GM12878 (cell line): ENCODE measurements at regions not wholly inside any gene's neighbourhood (a gene's known extent, or its start where the extent isn't known, plus 50 kb on each side); places are given as distances from the start of the nearest gene placed in this dataset.

Experiments
- ATAC-seq: fragments of 200-7000 bp; cut with Tn5 transposase; 3 replicates; pipeline ENCODE4 v1.9.1; 2020; ENCODE audit warnings: mild to moderate bottlenecking, moderate library complexity
- BruUV-seq: library from RNA; stranded (reverse); fragments of 400-500 nt; replicated peaks from 2 replicates; lab custom pipeline; 2021; lab: Mats Ljungman, UMichigan
- CTCF ChIA-PET: fragments of 300-600 bp; sonication (Branson Sonifier 250); formaldehyde crosslinking; extraction: SDS; loops from one replicate; lab custom pipeline; 2021; ENCODE audit warnings: inconsistent platforms; lab: Yijun Ruan, JAX
- POLR2A ChIA-PET: fragments of 350-600 bp; formaldehyde crosslinking; extraction: SDS; loops from one replicate; lab custom pipeline; 2021; ENCODE audit warnings: inconsistent platforms; lab: Charles Lee
- RAD21 ChIA-PET: fragments of 300-600 bp; sonication (Branson Sonifier 250); formaldehyde crosslinking; loops from one replicate; lab custom pipeline; 2023; ENCODE audit warnings: antibody characterized with exemption; ENCODE audit not compliant: unreplicated experiment; lab: Charles Lee
- SMC1A ChIA-PET: fragments of 300-600 bp; sonication (Branson Sonifier 250); formaldehyde crosslinking; loops from one replicate; lab custom pipeline; 2023; ENCODE audit not compliant: unreplicated experiment, uncharacterized antibody; lab: Charles Lee
- DNase-seq: peaks from one replicate; pipeline ENCODE4 v3.0.0-alpha.2; 2011; ENCODE audit warnings: low read depth, low spot score
- FAIRE-seq: peaks from 3 replicates; lab custom pipeline; 2011; peaks lifted over from hg19 to GRCh38; lab: Jason Lieb, UNC
- H2AFZ ChIP-seq: 2 replicates; pipeline ENCODE4 v1.6.0; 2011; ENCODE audit warnings: low read depth, low read length, control low read depth; ENCODE audit not compliant: control insufficient read depth
- H3K27ac ChIP-seq: 2 replicates; pipeline ENCODE4 v1.5.1; 2011; ENCODE audit warnings: control low read depth; ENCODE audit not compliant: control insufficient read depth, insufficient read depth
- H3K27me3 ChIP-seq, 2 experiments: replicated peaks in 1 of 2; 2 replicates each; pipeline versions ENCODE4 v1.6.0 to v1.6.1; 2011; ENCODE audit warnings: low read length in 1 of 2; ENCODE audit not compliant: control insufficient read depth in 2 of 2, insufficient read depth in 2 of 2
- H3K36me3 ChIP-seq, 2 experiments: 2 replicates each; pipeline ENCODE4 v1.5.1; 2011; ENCODE audit warnings: low read length in 1 of 2; ENCODE audit not compliant: control insufficient read depth in 2 of 2, insufficient read depth in 2 of 2
- H3K4me1 ChIP-seq: 2 replicates; pipeline ENCODE4 v1.6.1; 2011; ENCODE audit warnings: mild to moderate bottlenecking, low read length, moderate library complexity, mixed read lengths; ENCODE audit not compliant: control insufficient read depth, insufficient read depth
- H3K4me2 ChIP-seq: 2 replicates; pipeline ENCODE4 v1.6.0; 2011; ENCODE audit warnings: control low read depth; ENCODE audit not compliant: control insufficient read depth, insufficient read depth
- H3K4me3 ChIP-seq: fragments of 200-600 bp; sonication (generic); 2 replicates; pipeline ENCODE4 v1.5.1; 2016
- H3K79me2 ChIP-seq: 2 replicates; pipeline ENCODE4 v1.6.0; 2011; ENCODE audit warnings: low read length; ENCODE audit not compliant: control insufficient read depth, insufficient read depth
- H3K9ac ChIP-seq: 2 replicates; pipeline ENCODE4 v1.8.0; 2011; ENCODE audit warnings: low read length, control low read depth, mixed read lengths; ENCODE audit not compliant: control insufficient read depth, insufficient read depth
- H3K9me3 ChIP-seq: replicated peaks from 3 replicates; pipeline ENCODE4 v1.5.1; 2011; ENCODE audit warnings: mild to moderate bottlenecking, low read length; ENCODE audit not compliant: control insufficient read depth, insufficient read depth
- H4K20me1 ChIP-seq: 2 replicates; pipeline ENCODE4 v1.6.0; 2011; ENCODE audit not compliant: control insufficient read depth, insufficient read depth
- BCL11A ChIP-seq: IDR thresholded peaks from 2 replicates; pipeline ENCODE4 v1.6.1; 2011; ENCODE audit warnings: low read depth, low read length
- BHLHE40 ChIP-seq, 2 experiments: fragments of 450-650 bp in 1 of 2; IDR thresholded peaks; 2 replicates each; pipeline ENCODE4 v1.6.1; 2011 to 2017; ENCODE audit warnings: low read depth in 2 of 2, borderline replicate concordance in 1 of 2, improper control_type of control experiment in 1 of 2, low read length in 1 of 2, mild to moderate bottlenecking in 1 of 2
- BMI1 ChIP-seq: fragments of 450-650 bp; IDR thresholded peaks from 2 replicates; pipeline ENCODE4 v1.6.1; 2016; ENCODE audit warnings: mild to moderate bottlenecking, moderate library complexity, borderline replicate concordance
- E2F4 ChIP-seq: IDR thresholded peaks from 2 replicates; pipeline ENCODE4 v1.6.1; 2012; ENCODE audit warnings: low read depth, low read length, improper control_type of control experiment
- IRF4 ChIP-seq: IDR thresholded peaks from 2 replicates; pipeline ENCODE4 v1.6.1; 2011; ENCODE audit warnings: low read depth, low read length
- MEF2B ChIP-seq: fragments of 450-650 bp; IDR thresholded peaks from 2 replicates; pipeline ENCODE4 v1.6.1; 2018; ENCODE audit warnings: mild to moderate bottlenecking, moderate library complexity; ENCODE audit not compliant: partially characterized antibody, poor library complexity, severe bottlenecking
- MYC ChIP-seq: IDR thresholded peaks from 2 replicates; pipeline ENCODE4 v1.6.1; 2011; ENCODE audit warnings: mild to moderate bottlenecking, low read length, moderate library complexity, inconsistent platforms; ENCODE audit not compliant: insufficient read depth, insufficient replicate concordance, insufficient read length, severe bottlenecking
- NFYA ChIP-seq: IDR thresholded peaks from 2 replicates; pipeline ENCODE4 v1.6.1; 2011; ENCODE audit warnings: low read depth, mild to moderate bottlenecking, low read length, improper control_type of control experiment, borderline replicate concordance
- NRF1 ChIP-seq: conservative IDR thresholded peaks from 2 replicates; pipeline ENCODE4 v1.6.1; 2011; ENCODE audit warnings: mild to moderate bottlenecking, low read depth, low read length, improper control_type of control experiment
- POU2F2 ChIP-seq: IDR thresholded peaks from 3 replicates; pipeline ENCODE4 v1.6.1; 2011; ENCODE audit warnings: low read depth, mild to moderate bottlenecking, low read length, borderline replicate concordance
- RELA ChIP-seq: fragments of 450-650 bp; IDR thresholded peaks from 2 replicates; pipeline ENCODE4 v1.8.0; 2014; ENCODE audit warnings: borderline replicate concordance; ENCODE audit not compliant: partially characterized antibody
- TBL1XR1 ChIP-seq: IDR thresholded peaks from 2 replicates; pipeline ENCODE4 v1.6.1; 2012; ENCODE audit warnings: low read depth, low read length, improper control_type of control experiment
- YY1 ChIP-seq: IDR thresholded peaks from 2 replicates; pipeline ENCODE4 v1.6.1; 2011; ENCODE audit warnings: low read depth, mild to moderate bottlenecking, low read length
- WGBS: methylation state at CpG from one replicate; pipeline ENCODE4 v1.1.6; 2016; ENCODE audit warnings: low lambda C conversion rate; ENCODE audit not compliant: insufficient replicate concordance, insufficient coverage; ENCODE audit errors: missing lambda C conversion rate; 5-methylcytosine and 5-hydroxymethylcytosine counted together
- in situ Hi-C: fragments of 300-500 bp; cut with MboI; formaldehyde crosslinking; loops from 9 replicates; pipeline ENCODE4 v1.14.3; 2018; ENCODE audit warnings: mixed read lengths
- intact Hi-C: fragments of 100-400 bp; cut with micrococcal nuclease; formaldehyde crosslinking; loops from one replicate; pipeline ENCODE4 v1.14.2; 2022; ENCODE audit not compliant: unreplicated experiment

GRCh38 chr2:126979039-126980003 is 80.6 kb downstream of the TEX51 start:
- ChIA-PET CTCF (interaction anchor here (0.8 kb wide), 1 partner anchor 17 kb away, joined by 3 read pairs; no protein-coding TSS in a partner anchor), SMC1A (interaction anchor here (0.9 to 1.4 kb wide), 3 partner anchors 8 to 34 kb away, joined by 3 read pairs; no protein-coding TSS in a partner anchor), RAD21 (no interaction called here), POLR2A (interaction anchor here (0.5 kb wide), 1 partner anchor 93 kb away, joined by 5 read pairs; no protein-coding TSS in a partner anchor)
- Histone ChIP-seq H3K4me2 (no peak overlapping the region), H3K9me3 (no peaks in the 10 kb centered on the region), H3K4me1 (no peaks in the 10 kb centered on the region), H3K79me2 (no peaks in the 10 kb centered on the region), H3K27ac (no peak overlapping the region), H3K9ac (no peak overlapping the region), H3K36me3 (no peaks in the 10 kb centered on the region), H2AFZ (no peak overlapping the region), H4K20me1 (no peaks in the 10 kb centered on the region), H3K4me3 (no peak overlapping the region), H3K27me3 (no peaks in the 10 kb centered on the region; a peak in 1 of 4 replicates)
- FAIRE-seq (no peak), ATAC-seq (no peak), DNase-seq (no peak)
- in situ Hi-C loops = no loop called here
- TF ChIP-seq TBL1XR1 (no peak), POU2F2 (no peak), IRF4 (no peak), BMI1 (no peak)
- intact Hi-C loops = no loop called here
- no TSS peak for BruUV-seq
- 0% methylated on average over 7 of the region's 7 CpGs for WGBS

GRCh38 chr2:126981476-126981875 is 82.8 kb downstream of the TEX51 start:
- no peaks in the 10 kb centered on the region for H4K20me1 ChIP-seq
- H3K9ac ChIP-seq = no peak overlapping the region
- in situ Hi-C loops = no loop called here
- ChIA-PET POLR2A (interaction anchor here (0.5 kb wide), 1 partner anchor 14 kb away, joined by 3 read pairs; no protein-coding TSS in a partner anchor), SMC1A (no interaction called here), CTCF (no interaction called here), RAD21 (no interaction called here)
- H3K4me2 ChIP-seq = no peak overlapping the region
- no peak for DNase-seq
- no peak for FAIRE-seq
- no peak overlapping the region for H2AFZ ChIP-seq
- H3K4me3 ChIP-seq = no peak overlapping the region
- no peaks in the 10 kb centered on the region for H3K79me2 ChIP-seq
- H3K36me3 ChIP-seq = no peaks in the 10 kb centered on the region
- H3K27me3 ChIP-seq = no peaks in the 10 kb centered on the region
- H3K9me3 ChIP-seq = no peaks in the 10 kb centered on the region
- intact Hi-C loops = no loop called here
- no TSS peak for BruUV-seq
- no peak overlapping the region for H3K27ac ChIP-seq
- WGBS = 3% methylated on average over 6 of the region's 6 CpGs
- no peak for ATAC-seq
- H3K4me1 ChIP-seq = no peaks in the 10 kb centered on the region
- TF ChIP-seq MEF2B (no peak), NFYA (no peak), E2F4 (no peak), BCL11A (no peak), YY1 (no peak), RELA (no peak), NRF1 (no peak), MYC (no peak), BHLHE40 (IDR thresholded peaks at IDR 0.05; ENCODE audit: borderline replicate concordance in 1 of 2, low read depth in 2 of 2, low read length in 1 of 2) (no peak)
